DND-41 (cell line): ENCODE measurements at regions not wholly inside any gene's neighbourhood (a gene's known extent, or its start where the extent isn't known, plus 50 kb on each side); places are given as distances from the start of the nearest gene placed in this dataset.

Experiments used
- CTCF ChIP-seq: IDR thresholded peaks from 2 replicates; pipeline ENCODE4 v1.5.1; 2012; ENCODE audit warnings: borderline replicate concordance, low read length, moderate library complexity, mild to moderate bottlenecking; ENCODE audit not compliant: poor library complexity, severe bottlenecking; ENCODE audit errors: extremely low read depth
- EZH2 ChIP-seq: IDR thresholded peaks from 3 replicates; pipeline ENCODE4 v1.6.1; 2012; ENCODE audit warnings: borderline replicate concordance, low read depth, mild to moderate bottlenecking, moderate library complexity, low read length, inconsistent platforms; ENCODE audit not compliant: severe bottlenecking

GRCh38 chr12:130245251-130245650, 83.0 kb downstream of the FZD10 start:
- TF ChIP-seq CTCF (no peak), EZH2 (no peak)
